OCI-LY1 (cell line): ENCODE measurements at regions not wholly inside any gene's neighbourhood (a gene's known extent, or its start where the extent isn't known, plus 50 kb on each side); places are given as distances from the start of the nearest gene placed in this dataset.

ENCODE experiments used
- H2AFZ ChIP-seq: fragments of 200-600 bp; sonication (generic), shearing (Covaris generic); 2 replicates; pipeline ENCODE4 v1.6.0; 2014; ENCODE audit warnings: antibody characterized with exemption, mild to moderate bottlenecking, low read length
- H3F3A ChIP-seq: fragments of 200-600 bp; sonication (generic), shearing (Covaris generic); 2 replicates; pipeline ENCODE4 v1.6.0; 2014; ENCODE audit warnings: mild to moderate bottlenecking, antibody characterized with exemption, low read length, moderate library complexity; ENCODE audit not compliant: insufficient read depth
- H3K27ac ChIP-seq: fragments of 200-600 bp; sonication (generic); 2 replicates; pipeline ENCODE4 v1.5.1; 2014; ENCODE audit warnings: low read length, mixed run types, mild to moderate bottlenecking, low read depth; ENCODE audit not compliant: poor library complexity, severe bottlenecking
- H3K27me3 ChIP-seq: fragments of 200-600 bp; sonication (generic); 2 replicates; pipeline ENCODE4 v1.6.0; 2014; ENCODE audit warnings: antibody characterized with exemption, mild to moderate bottlenecking, low read length, moderate library complexity; ENCODE audit not compliant: insufficient read depth
- H3K36me3 ChIP-seq: fragments of 200-600 bp; sonication (generic); 2 replicates; pipeline ENCODE4 v1.6.1; 2014; ENCODE audit warnings: mild to moderate bottlenecking, antibody characterized with exemption, low read length, moderate library complexity, mixed read lengths; ENCODE audit not compliant: insufficient read depth
- H3K4me1 ChIP-seq: fragments of 200-600 bp; sonication (generic); 2 replicates; pipeline ENCODE4 v1.5.1; 2014; ENCODE audit warnings: mild to moderate bottlenecking, low read length, moderate library complexity; ENCODE audit not compliant: insufficient read depth, severe bottlenecking
- H3K4me2 ChIP-seq: fragments of 200-600 bp; sonication (generic), shearing (Covaris generic); 2 replicates; pipeline ENCODE4 v1.6.1; 2014; ENCODE audit warnings: low read length
- H3K4me3 ChIP-seq: fragments of 200-600 bp; sonication (generic); 2 replicates; pipeline ENCODE4 v1.5.1; 2014; ENCODE audit warnings: low read length, low read depth, mild to moderate bottlenecking, mixed read lengths; ENCODE audit not compliant: poor library complexity, severe bottlenecking
- H3K79me2 ChIP-seq: fragments of 200-600 bp; shearing (Covaris generic); 2 replicates; pipeline ENCODE4 v1.6.1; 2016; ENCODE audit warnings: mixed run types, low read length, mixed read lengths; ENCODE audit not compliant: insufficient read depth
- H3K9ac ChIP-seq: fragments of 200-600 bp; sonication (generic), shearing (Covaris generic); 2 replicates; pipeline ENCODE4 v1.6.1; 2014; ENCODE audit warnings: mild to moderate bottlenecking, low read length, mixed read lengths
- H3K9me2 ChIP-seq: fragments of 200-600 bp; sonication (generic), shearing (Covaris generic); 2 replicates; pipeline ENCODE4 v1.6.1; 2014; ENCODE audit warnings: low read depth, mild to moderate bottlenecking, low read length, mixed read lengths
- H3K9me3 ChIP-seq: fragments of 200-600 bp; shearing (Covaris generic); 2 replicates; pipeline ENCODE4 v1.6.1; 2014; ENCODE audit warnings: low read length, mixed read lengths
- H4K20me1 ChIP-seq: fragments of 200-600 bp; sonication (generic), shearing (Covaris generic); 2 replicates; pipeline ENCODE4 v1.6.0; 2016; ENCODE audit warnings: mild to moderate bottlenecking, low read length; ENCODE audit not compliant: insufficient read depth
- EZH2 ChIP-seq: fragments of 200-600 bp; sonication (generic), shearing (Covaris generic); IDR thresholded peaks from 2 replicates; pipeline ENCODE4 v1.8.0; 2017; ENCODE audit warnings: borderline replicate concordance, mixed run types, mild to moderate bottlenecking, antibody characterized with exemption, low read length, moderate library complexity, mixed read lengths
- TF ChIP-seq, protein P1 (sequence below): fragments of 200-600 bp; sonication (generic), shearing (Covaris generic); IDR thresholded peaks from 2 replicates; pipeline ENCODE4 v1.5.1; 2017; ENCODE audit warnings: mild to moderate bottlenecking, antibody characterized with exemption, low read length, moderate library complexity, mixed read lengths

DNA sequence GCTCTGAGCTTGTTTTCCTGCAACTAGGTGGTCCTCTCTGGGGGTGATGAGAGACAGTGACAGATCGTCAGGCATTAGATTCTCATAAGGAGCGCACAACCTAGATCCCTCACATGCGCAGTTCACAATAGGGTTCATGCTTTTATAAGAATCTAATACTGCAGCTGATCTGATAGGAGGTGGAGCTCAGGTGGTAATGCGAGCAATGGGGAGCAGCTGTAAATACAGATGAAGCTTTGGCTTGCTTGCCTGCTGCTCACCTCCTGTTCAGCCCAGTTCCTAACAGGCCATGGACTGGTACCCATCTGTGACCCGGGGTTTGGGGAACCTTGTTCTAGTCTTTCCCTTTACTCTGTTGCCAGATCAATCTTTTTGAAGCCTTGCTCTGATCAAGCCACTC lies 89.5 kb upstream of the POU5F2 start:
- H3K4me3 ChIP-seq: no peak overlapping the region
- no peaks in the 10 kb centered on the region for H3K79me2 ChIP-seq
- no peaks in the 10 kb centered on the region for H3K4me1 ChIP-seq
- H3K9me3 ChIP-seq: no peaks in the 10 kb centered on the region
- H3K27ac ChIP-seq: no peak overlapping the region
- H3K4me2 ChIP-seq: no peak overlapping the region
- H3F3A ChIP-seq: no peaks in the 10 kb centered on the region
- TF ChIP-seq EZH2: no peak
- TF ChIP-seq, protein P1, sequence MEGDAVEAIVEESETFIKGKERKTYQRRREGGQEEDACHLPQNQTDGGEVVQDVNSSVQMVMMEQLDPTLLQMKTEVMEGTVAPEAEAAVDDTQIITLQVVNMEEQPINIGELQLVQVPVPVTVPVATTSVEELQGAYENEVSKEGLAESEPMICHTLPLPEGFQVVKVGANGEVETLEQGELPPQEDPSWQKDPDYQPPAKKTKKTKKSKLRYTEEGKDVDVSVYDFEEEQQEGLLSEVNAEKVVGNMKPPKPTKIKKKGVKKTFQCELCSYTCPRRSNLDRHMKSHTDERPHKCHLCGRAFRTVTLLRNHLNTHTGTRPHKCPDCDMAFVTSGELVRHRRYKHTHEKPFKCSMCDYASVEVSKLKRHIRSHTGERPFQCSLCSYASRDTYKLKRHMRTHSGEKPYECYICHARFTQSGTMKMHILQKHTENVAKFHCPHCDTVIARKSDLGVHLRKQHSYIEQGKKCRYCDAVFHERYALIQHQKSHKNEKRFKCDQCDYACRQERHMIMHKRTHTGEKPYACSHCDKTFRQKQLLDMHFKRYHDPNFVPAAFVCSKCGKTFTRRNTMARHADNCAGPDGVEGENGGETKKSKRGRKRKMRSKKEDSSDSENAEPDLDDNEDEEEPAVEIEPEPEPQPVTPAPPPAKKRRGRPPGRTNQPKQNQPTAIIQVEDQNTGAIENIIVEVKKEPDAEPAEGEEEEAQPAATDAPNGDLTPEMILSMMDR: no peak
- H3K27me3 ChIP-seq: no peaks in the 10 kb centered on the region
- no peaks in the 10 kb centered on the region for H4K20me1 ChIP-seq
- no peaks in the 10 kb centered on the region for H3K9me2 ChIP-seq
- no peak overlapping the region for H2AFZ ChIP-seq
- H3K36me3 ChIP-seq: no peaks in the 10 kb centered on the region
- H3K9ac ChIP-seq: no peak overlapping the region

GRCh38 chr5:93829346-93829745 lies 87.9 kb upstream of the POU5F2 start:
- TF ChIP-seq, protein P1: no peak
- TF ChIP-seq EZH2: no peak

DNA sequence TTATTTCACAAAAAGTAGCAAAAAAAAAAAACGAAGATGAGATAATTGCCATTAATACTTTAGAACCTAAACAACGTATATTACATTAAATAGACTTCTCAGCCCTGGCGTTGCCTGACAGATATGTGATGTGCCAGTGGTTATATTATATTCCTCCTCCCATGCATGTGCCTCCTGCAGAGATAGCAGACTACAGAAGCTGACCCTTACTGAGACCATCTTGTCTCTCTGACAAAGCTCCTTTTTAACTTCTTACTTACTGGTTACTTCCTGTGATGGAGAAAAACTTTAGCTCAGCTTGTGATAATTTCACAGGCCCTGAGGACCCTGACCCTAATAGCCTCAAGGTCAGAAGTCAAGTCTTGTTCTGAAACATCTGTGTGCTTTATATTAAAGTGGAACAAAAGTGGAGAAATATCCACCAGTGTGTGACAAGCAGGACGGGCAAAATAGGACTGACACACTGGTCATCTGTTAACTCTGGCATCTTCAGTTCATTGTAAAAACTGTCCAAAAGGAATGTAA lies 80.6 kb upstream of the POU5F2 start:
- H4K20me1 ChIP-seq: no peaks in the 10 kb centered on the region
- H3K27me3 ChIP-seq: no peaks in the 10 kb centered on the region
- H3K36me3 ChIP-seq: no peaks in the 10 kb centered on the region
- no peak overlapping the region for H2AFZ ChIP-seq
- H3K4me2 ChIP-seq: no peak overlapping the region
- H3K9me3 ChIP-seq: no peaks in the 10 kb centered on the region
- no peak overlapping the region for H3K27ac ChIP-seq
- no peaks in the 10 kb centered on the region for H3K79me2 ChIP-seq
- H3K4me1 ChIP-seq: no peaks in the 10 kb centered on the region
- no peaks in the 10 kb centered on the region for H3F3A ChIP-seq
- no peak overlapping the region for H3K9ac ChIP-seq
- H3K4me3 ChIP-seq: no peak overlapping the region
- no peak for TF ChIP-seq EZH2
- TF ChIP-seq, protein P1: no peak
- H3K9me2 ChIP-seq: no peaks in the 10 kb centered on the region

More at GRCh38 chr5:93829346-93829745, 87.9 kb upstream of the POU5F2 start:
- H3K9me2 ChIP-seq: no peaks in the 10 kb centered on the region
- H3K4me2 ChIP-seq: no peak overlapping the region
- no peak overlapping the region for H3K9ac ChIP-seq
- H3K27ac ChIP-seq: no peak overlapping the region
- no peaks in the 10 kb centered on the region for H3K36me3 ChIP-seq
- H3K4me1 ChIP-seq: no peaks in the 10 kb centered on the region
- H3K79me2 ChIP-seq: no peaks in the 10 kb centered on the region
- H4K20me1 ChIP-seq: no peaks in the 10 kb centered on the region
- H3F3A ChIP-seq: no peaks in the 10 kb centered on the region
- H3K27me3 ChIP-seq: no peaks in the 10 kb centered on the region
- no peak overlapping the region for H3K4me3 ChIP-seq
- H2AFZ ChIP-seq: no peak overlapping the region
- no peaks in the 10 kb centered on the region for H3K9me3 ChIP-seq
